CD14-positive monocyte (primary cell): ENCODE measurements at regions not wholly inside any gene's neighbourhood (a gene's known extent, or its start where the extent isn't known, plus 50 kb on each side); places are given as distances from the start of the nearest gene placed in this dataset.

ENCODE experiments used
- DNase-seq, 3 donors: peaks; one replicate each; pipeline ENCODE4 v3.0.0-alpha.2; 2011 to 2022
- H2AFZ ChIP-seq: 2 replicates; pipeline ENCODE4 v1.6.0; 2012; ENCODE audit warnings: mild to moderate bottlenecking, low read depth, low read length, inconsistent platforms; ENCODE audit not compliant: insufficient read depth, poor library complexity, severe bottlenecking
- H3K27ac ChIP-seq, 2 donors: 1 replicate in 1 of 2; 2 replicates in 1 of 2; pipeline ENCODE4 v1.5.1; 2012 to 2013; ENCODE audit warnings: low read length in 2 of 2, control low read depth in 1 of 2, inconsistent platforms in 1 of 2, low read depth in 1 of 2, mild to moderate bottlenecking in 1 of 2
- H3K27me3 ChIP-seq, 2 donors: one replicate each; pipeline versions ENCODE4 v1.6.0 to v1.6.1; 2011 to 2013; ENCODE audit warnings: low read length in 2 of 2; ENCODE audit not compliant: control insufficient read depth in 2 of 2, insufficient read depth in 2 of 2
- H3K36me3 ChIP-seq, 2 donors: replicated peaks in 1 of 2; 1 replicate in 1 of 2; 2 replicates in 1 of 2; pipeline versions ENCODE4 v1.5.1 to v1.6.1; 2012 to 2013; ENCODE audit warnings: low read length in 2 of 2, control low read depth in 1 of 2, inconsistent platforms in 1 of 2, mild to moderate bottlenecking in 1 of 2; ENCODE audit not compliant: insufficient read depth in 2 of 2, control insufficient read depth in 1 of 2
- H3K4me1 ChIP-seq, 2 donors: 1 replicate in 1 of 2; 2 replicates in 1 of 2; pipeline versions ENCODE4 v1.5.1 to v1.6.1; 2012 to 2013; ENCODE audit warnings: low read length in 2 of 2, control low read depth in 1 of 2, inconsistent platforms in 1 of 2, mild to moderate bottlenecking in 1 of 2, moderate library complexity in 1 of 2; ENCODE audit not compliant: insufficient read depth in 2 of 2, control insufficient read depth in 1 of 2
- H3K4me2 ChIP-seq: replicated peaks from 2 replicates; pipeline ENCODE3; 2012; ENCODE audit warnings: low read length, moderate library complexity, mild to moderate bottlenecking; ENCODE audit not compliant: poor library complexity, severe bottlenecking; ENCODE audit errors: extremely low read depth
- H3K4me3 ChIP-seq, 3 experiments: fragments of 200-600 bp in 1 of 3; sonication (generic) in 1 of 3; replicated peaks in 1 of 3; 1 replicate in 2 of 3; 2 replicates in 1 of 3; pipeline ENCODE4 v1.5.1; 2011 to 2013; ENCODE audit warnings: low read length in 3 of 3, mild to moderate bottlenecking in 3 of 3, control low read depth in 2 of 3, low read depth in 2 of 3, inconsistent platforms in 1 of 3, moderate library complexity in 1 of 3
- H3K79me2 ChIP-seq: 2 replicates; pipeline ENCODE4 v1.6.0; 2012; ENCODE audit warnings: mild to moderate bottlenecking, control low read depth, inconsistent platforms, low read length, moderate library complexity; ENCODE audit not compliant: insufficient read depth
- H3K9ac ChIP-seq: 2 replicates; pipeline ENCODE4 v1.6.0; 2017; ENCODE audit warnings: low read length, mild to moderate bottlenecking; ENCODE audit not compliant: insufficient read depth, poor library complexity, severe bottlenecking
- H3K9me3 ChIP-seq, 2 donors: replicated peaks in 1 of 2; 1 replicate in 1 of 2; 2 replicates in 1 of 2; pipeline versions ENCODE4 v1.5.1 to v1.6.1; 2012 to 2013; ENCODE audit warnings: low read length in 2 of 2, control low read depth in 1 of 2; ENCODE audit not compliant: control insufficient read depth in 1 of 2, insufficient read depth in 1 of 2
- H4K20me1 ChIP-seq: 2 replicates; pipeline ENCODE4 v1.6.0; 2012; ENCODE audit warnings: mild to moderate bottlenecking, low read length, control low read depth, moderate library complexity; ENCODE audit not compliant: insufficient read depth
- H3K27ac Mint-ChIP-seq, 7 donors: one replicate each; pipeline ENCODE4 v1.8.0; 2020; ENCODE audit warnings: mild to moderate bottlenecking in 7 of 7, mixed read lengths in 7 of 7, moderate library complexity in 6 of 7, inconsistent platforms in 2 of 7
- H3K27me3 Mint-ChIP-seq, 3 donors: one replicate each; pipeline ENCODE4 v1.8.0; 2021 to 2022; ENCODE audit warnings: low read depth in 3 of 3, mild to moderate bottlenecking in 3 of 3, mixed read lengths in 3 of 3, moderate library complexity in 3 of 3, inconsistent platforms in 1 of 3
- H3K36me3 Mint-ChIP-seq, 2 donors: one replicate each; pipeline ENCODE4 v1.8.0; 2020; ENCODE audit warnings: mixed read lengths in 2 of 2, inconsistent platforms in 1 of 2, mild to moderate bottlenecking in 1 of 2
- H3K4me1 Mint-ChIP-seq: one replicate; pipeline ENCODE4 v1.8.0; 2020; ENCODE audit warnings: mild to moderate bottlenecking, mixed read lengths
- H3K4me3 Mint-ChIP-seq, 2 donors: one replicate each; pipeline ENCODE4 v1.8.0; 2020; ENCODE audit warnings: mild to moderate bottlenecking in 2 of 2, mixed read lengths in 2 of 2, moderate library complexity in 1 of 2
- H3K9me3 Mint-ChIP-seq, 7 donors: one replicate each; pipeline ENCODE4 v1.8.0; 2020 to 2022; ENCODE audit warnings: mixed read lengths in 7 of 7, mild to moderate bottlenecking in 6 of 7, moderate library complexity in 6 of 7, inconsistent platforms in 2 of 7
- WGBS: methylation state at CpG from one replicate; pipeline ENCODE4 v1.1.5; 2013; ENCODE audit warnings: missing lambda C conversion rate; ENCODE audit not compliant: insufficient coverage; 5-methylcytosine and 5-hydroxymethylcytosine counted together
- intact Hi-C, 2 donors: fragments of 100-400 bp; cut with micrococcal nuclease; formaldehyde crosslinking; loops; one replicate each; pipeline versions ENCODE4 v1.15.0 to v1.15.1; 2023
- TF ChIP-seq, protein P1 (sequence below): fragments of 200-600 bp; IDR thresholded peaks from one replicate; pipeline ENCODE4 v1.8.0; 2022; ENCODE audit warnings: antibody characterized with exemption, mild to moderate bottlenecking

- no peaks in the 10 kb centered on the region for H3K9me3 ChIP-seq
- H2AFZ ChIP-seq = no peak overlapping the region
- no CpG with 5 or more reads among the region's 3 CpGs for WGBS
- H3K9me3 Mint-ChIP-seq = peaks cover 4 to 24% (median 11%) of the 10 kb centered on the region in 7 donors
- peaks cover 0 to 1% (median 1%) of the 10 kb centered on the region in 3 donors for H3K27me3 Mint-ChIP-seq
- no peaks in the 10 kb centered on the region for H4K20me1 ChIP-seq
- H3K4me1 Mint-ChIP-seq = peaks cover 15% of the 10 kb centered on the region
- H3K36me3 Mint-ChIP-seq = no peaks in the 10 kb centered on the region
- H3K4me3 ChIP-seq = no peak overlapping the region
- H3K27ac Mint-ChIP-seq = peak overlapping the region; percentile 65 to 87 (median 79)
- no peaks in the 10 kb centered on the region for H3K79me2 ChIP-seq
- H3K4me1 ChIP-seq = peaks cover 7 to 9% of the 10 kb centered on the region in 2 donors
- DNase-seq = peak; percentile 82 to 90 (median 89)
- TF ChIP-seq, protein P1, sequence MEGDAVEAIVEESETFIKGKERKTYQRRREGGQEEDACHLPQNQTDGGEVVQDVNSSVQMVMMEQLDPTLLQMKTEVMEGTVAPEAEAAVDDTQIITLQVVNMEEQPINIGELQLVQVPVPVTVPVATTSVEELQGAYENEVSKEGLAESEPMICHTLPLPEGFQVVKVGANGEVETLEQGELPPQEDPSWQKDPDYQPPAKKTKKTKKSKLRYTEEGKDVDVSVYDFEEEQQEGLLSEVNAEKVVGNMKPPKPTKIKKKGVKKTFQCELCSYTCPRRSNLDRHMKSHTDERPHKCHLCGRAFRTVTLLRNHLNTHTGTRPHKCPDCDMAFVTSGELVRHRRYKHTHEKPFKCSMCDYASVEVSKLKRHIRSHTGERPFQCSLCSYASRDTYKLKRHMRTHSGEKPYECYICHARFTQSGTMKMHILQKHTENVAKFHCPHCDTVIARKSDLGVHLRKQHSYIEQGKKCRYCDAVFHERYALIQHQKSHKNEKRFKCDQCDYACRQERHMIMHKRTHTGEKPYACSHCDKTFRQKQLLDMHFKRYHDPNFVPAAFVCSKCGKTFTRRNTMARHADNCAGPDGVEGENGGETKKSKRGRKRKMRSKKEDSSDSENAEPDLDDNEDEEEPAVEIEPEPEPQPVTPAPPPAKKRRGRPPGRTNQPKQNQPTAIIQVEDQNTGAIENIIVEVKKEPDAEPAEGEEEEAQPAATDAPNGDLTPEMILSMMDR = no peak
- H3K4me2 ChIP-seq = no peak overlapping the region
- no peaks in the 10 kb centered on the region for H3K36me3 ChIP-seq
- H3K4me3 Mint-ChIP-seq = no peak overlapping the region
- intact Hi-C loops = no loop called here
- no peaks in the 10 kb centered on the region for H3K27me3 ChIP-seq
- H3K27ac ChIP-seq = peak overlapping the region in 1 of 2 donors; percentile 56
- H3K9ac ChIP-seq = no peak overlapping the region
Observed at GRCh38 chr3:22713936-22714335, 489.2 kb upstream of the UBE2E2 start.

DNA sequence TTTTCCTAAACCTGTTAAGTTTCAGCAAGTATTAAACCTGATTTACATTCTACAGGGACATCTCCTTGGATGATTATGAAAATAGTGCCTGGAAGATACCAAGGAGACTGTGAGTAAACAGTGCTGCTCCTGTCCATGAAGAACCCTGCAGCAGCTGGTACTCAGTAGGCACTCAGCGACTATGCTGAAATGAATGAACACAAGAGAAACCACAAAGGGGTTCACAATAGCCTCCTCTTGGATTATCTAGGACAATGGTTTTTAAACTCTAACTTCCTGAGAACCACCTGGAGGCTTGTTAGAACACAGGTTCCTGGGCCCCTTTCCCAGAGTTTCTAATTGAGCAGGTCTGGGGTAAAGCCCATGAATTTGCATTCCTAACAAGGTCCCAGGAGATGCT is 488.4 kb upstream of the UBE2E2 start:
- no peak overlapping the region for H3K27ac ChIP-seq
- H2AFZ ChIP-seq = no peak overlapping the region
- H3K9ac ChIP-seq = no peak overlapping the region
- Mint-ChIP-seq H3K36me3 (no peaks in the 10 kb centered on the region), H3K4me3 (no peak overlapping the region), H3K27me3 (peaks cover 0 to 1% (median under 1%) of the 10 kb centered on the region in 3 donors), H3K27ac (peak overlapping the region in 1 of 7 donors; percentile 6), H3K4me1 (peaks cover 15% of the 10 kb centered on the region), H3K9me3 (peaks cover 5 to 20% (median 11%) of the 10 kb centered on the region in 7 donors)
- no peaks in the 10 kb centered on the region for H4K20me1 ChIP-seq
- WGBS = 67% methylated on average over 1 of the region's 1 CpG
- TF ChIP-seq, protein P1 = no peak
- no peaks in the 10 kb centered on the region for H3K36me3 ChIP-seq
- H3K9me3 ChIP-seq = no peaks in the 10 kb centered on the region
- no peaks in the 10 kb centered on the region for H3K79me2 ChIP-seq
- no peak overlapping the region for H3K4me3 ChIP-seq
- H3K4me2 ChIP-seq = no peak overlapping the region
- intact Hi-C loops = no loop called here
- H3K27me3 ChIP-seq = no peaks in the 10 kb centered on the region
- peak in 1 of 3 donors; percentile 5 for DNase-seq
- peaks cover 7 to 9% of the 10 kb centered on the region in 2 donors for H3K4me1 ChIP-seq
